HCT116 (cell line): ENCODE measurements at regions not wholly inside any gene's neighbourhood (a gene's known extent, or its start where the extent isn't known, plus 50 kb on each side); places are given as distances from the start of the nearest gene placed in this dataset.

Source experiments
- ATAC-seq: fragments of 200-7000 bp; cut with Tn5 transposase; 2 replicates; pipeline ENCODE4 v1.9.1; 2020; ENCODE audit warnings: mild to moderate bottlenecking, moderate library complexity
- BruUV-seq: library from RNA; stranded (reverse); fragments of 400-500 nt; replicated peaks from 2 replicates; lab custom pipeline; 2021; lab: Mats Ljungman, UMichigan
- CTCF ChIA-PET: fragments of 300-600 bp; sonication (Branson Sonifier 250); formaldehyde crosslinking; loops from one replicate; lab custom pipeline; 2021; ENCODE audit warnings: antibody characterized with exemption; lab: Charles Lee
- POLR2A ChIA-PET: fragments of 300-600, 350-600 bp; sonication (Branson Sonifier 250); formaldehyde crosslinking; loops from one replicate; lab custom pipeline; 2021; ENCODE audit warnings: antibody characterized with exemption; lab: Charles Lee
- RAD21 ChIA-PET, 2 experiments: fragments of 300-600 bp; sonication (Branson Sonifier 250); formaldehyde crosslinking; loops; one replicate each; lab custom pipeline; 2023; ENCODE audit warnings: low total read pairs in 2 of 2; ENCODE audit not compliant: uncharacterized antibody in 2 of 2, unreplicated experiment in 2 of 2, low non-redundant PET in 1 of 2; lab: Charles Lee
- DNase-seq: peaks from one replicate; pipeline ENCODE4 v3.0.0-alpha.2; 2010; ENCODE audit warnings: low read depth, low spot score
- H2AFZ ChIP-seq: fragments of 200-600 bp; shearing (Covaris generic), sonication (generic); 2 replicates; pipeline ENCODE4 v1.6.1; 2017; ENCODE audit warnings: low read depth, mixed run types, mixed read lengths, antibody characterized with exemption, low read length; ENCODE audit not compliant: poor library complexity, severe bottlenecking
- H3K27ac ChIP-seq: 2 replicates; pipeline ENCODE4 v1.5.1; 2012; ENCODE audit warnings: low read depth, low read length
- H3K27me3 ChIP-seq: fragments of 200-600 bp; sonication (generic); 2 replicates; pipeline ENCODE4 v1.6.1; 2016; ENCODE audit warnings: mixed run types, low read length, mixed read lengths; ENCODE audit not compliant: insufficient read depth
- H3K36me3 ChIP-seq, 2 experiments: fragments of 200-500 bp in 1 of 2; fragments of 200-600 bp in 1 of 2; sonication (Bioruptor generic) in 1 of 2; sonication (generic) in 1 of 2; 2 replicates each; pipeline versions ENCODE4 v1.5.1 to v1.6.1; 2014 to 2016; ENCODE audit warnings: low read length in 2 of 2, inconsistent platforms in 1 of 2, mixed read lengths in 1 of 2, mixed run types in 1 of 2; ENCODE audit not compliant: insufficient read depth in 2 of 2, control insufficient read depth in 1 of 2
- H3K4me1 ChIP-seq, 2 experiments: fragments of 200-600 bp in 1 of 2; sonication (generic) in 1 of 2; 2 replicates each; pipeline versions ENCODE4 v1.5.1 to v1.6.1; 2012 to 2017; ENCODE audit warnings: low read length in 2 of 2, inconsistent platforms in 1 of 2, mild to moderate bottlenecking in 1 of 2, mixed read lengths in 1 of 2, mixed run types in 1 of 2, moderate library complexity in 1 of 2; ENCODE audit not compliant: insufficient read depth in 2 of 2, control insufficient read depth in 1 of 2
- H3K4me2 ChIP-seq: fragments of 200-600 bp; sonication (generic); 2 replicates; pipeline ENCODE4 v1.6.1; 2017; ENCODE audit warnings: mixed run types, low read length, mixed read lengths
- H3K4me3 ChIP-seq, 2 experiments: fragments of 200-600 bp in 1 of 2; sonication (generic) in 1 of 2; replicated peaks in 1 of 2; 2 replicates each; pipeline ENCODE4 v1.5.1; 2011 to 2016; ENCODE audit warnings: low read length in 2 of 2, control low read depth in 1 of 2, low read depth in 1 of 2, mild to moderate bottlenecking in 1 of 2, mixed read lengths in 1 of 2, mixed run types in 1 of 2
- H3K79me2 ChIP-seq: fragments of 200-600 bp; sonication (generic); 2 replicates; pipeline ENCODE4 v1.6.1; 2017; ENCODE audit warnings: mild to moderate bottlenecking, mixed run types, low read length, moderate library complexity, mixed read lengths; ENCODE audit not compliant: insufficient read depth
- H3K9ac ChIP-seq: fragments of 200-600 bp; sonication (generic); 2 replicates; pipeline ENCODE4 v1.6.1; 2016; ENCODE audit warnings: low read length, mixed read lengths
- H3K9me2 ChIP-seq: fragments of 200-600 bp; sonication (generic), shearing (Covaris generic); 2 replicates; pipeline ENCODE4 v1.6.1; 2017; ENCODE audit warnings: mixed run types, mild to moderate bottlenecking, moderate library complexity; ENCODE audit not compliant: insufficient read depth
- H3K9me3 ChIP-seq, 2 experiments: fragments of 200-500 bp in 1 of 2; fragments of 200-600 bp in 1 of 2; sonication (Bioruptor generic) in 1 of 2; sonication (generic) in 1 of 2; 2 replicates each; pipeline ENCODE4 v1.6.1; 2014 to 2017; ENCODE audit warnings: low read length in 2 of 2, mixed read lengths in 2 of 2, inconsistent platforms in 1 of 2, low read depth in 1 of 2, mild to moderate bottlenecking in 1 of 2, mixed run types in 1 of 2, moderate library complexity in 1 of 2; ENCODE audit not compliant: control insufficient read depth in 1 of 2, insufficient read depth in 1 of 2
- H4K20me1 ChIP-seq: fragments of 200-600 bp; sonication (generic), shearing (Covaris generic); 2 replicates; pipeline ENCODE4 v1.6.1; 2017; ENCODE audit warnings: mixed run types, mild to moderate bottlenecking, moderate library complexity; ENCODE audit not compliant: insufficient read depth
- ATF3 ChIP-seq: IDR thresholded peaks from 2 replicates; pipeline ENCODE4 v1.6.1; 2012
- CEBPB ChIP-seq: IDR thresholded peaks from 2 replicates; pipeline ENCODE4 v1.6.1; 2012; ENCODE audit warnings: low read depth
- CTCF ChIP-seq, 3 experiments: fragments of 200-600 bp in 1 of 3; sonication (generic) in 1 of 3; IDR thresholded peaks in 2 of 3; conservative IDR thresholded peaks in 1 of 3; 2 replicates each; pipeline ENCODE4 v1.5.1; 2012 to 2017; ENCODE audit warnings: low read depth in 2 of 3, low read length in 2 of 3, antibody characterized with exemption in 1 of 3, borderline replicate concordance in 1 of 3, control low read depth in 1 of 3, mild to moderate bottlenecking in 1 of 3, mixed read lengths in 1 of 3, mixed run types in 1 of 3, moderate library complexity in 1 of 3; ENCODE audit not compliant: insufficient read depth in 1 of 3
- ELF1 ChIP-seq: IDR thresholded peaks from 2 replicates; pipeline ENCODE4 v1.6.1; 2012; ENCODE audit warnings: low read depth, borderline replicate concordance
- EZH2 ChIP-seq: fragments of 200-600 bp; sonication (generic); IDR thresholded peaks from 2 replicates; pipeline ENCODE4 v1.6.1; 2017; ENCODE audit warnings: antibody characterized with exemption, mixed run types
- EZH2phosphoT487 ChIP-seq: fragments of 200-600 bp; IDR thresholded peaks from 2 replicates; pipeline ENCODE4 v1.6.1; 2018; ENCODE audit warnings: antibody characterized with exemption, borderline replicate concordance
- MAX ChIP-seq: IDR thresholded peaks from 2 replicates; pipeline ENCODE4 v1.6.1; 2012
- POLR2A ChIP-seq: IDR thresholded peaks from 2 replicates; pipeline ENCODE4 v1.7.0; 2011; ENCODE audit warnings: borderline replicate concordance; ENCODE audit not compliant: insufficient read depth, insufficient read length; ENCODE audit errors: extremely low read depth
- POLR2AphosphoS5 ChIP-seq: IDR thresholded peaks from 2 replicates; pipeline ENCODE4 v1.6.1; 2011; ENCODE audit warnings: mild to moderate bottlenecking, low read depth, low read length, moderate library complexity
- RAD21 ChIP-seq: IDR thresholded peaks from 2 replicates; pipeline ENCODE4 v1.6.1; 2012; ENCODE audit warnings: low read depth, mild to moderate bottlenecking
- REST ChIP-seq: IDR thresholded peaks from 2 replicates; pipeline ENCODE4 v1.6.1; 2012; ENCODE audit warnings: low read depth
- SIN3A ChIP-seq: IDR thresholded peaks from 2 replicates; pipeline ENCODE4 v1.6.1; 2012; ENCODE audit warnings: low read depth
- SP1 ChIP-seq: IDR thresholded peaks from 2 replicates; pipeline ENCODE4 v1.6.1; 2012; ENCODE audit warnings: low read depth
- TCF7L2 ChIP-seq: IDR thresholded peaks from 2 replicates; pipeline ENCODE4 v1.7.0; 2011; ENCODE audit warnings: borderline replicate concordance, inconsistent platforms; ENCODE audit not compliant: insufficient read depth, insufficient read length; ENCODE audit errors: extremely low read depth
- YY1 ChIP-seq: IDR thresholded peaks from 2 replicates; pipeline ENCODE4 v1.6.1; 2011; ENCODE audit warnings: low read length, low read depth, moderate library complexity, mild to moderate bottlenecking; ENCODE audit not compliant: insufficient replicate concordance; ENCODE audit errors: extremely low read depth
- ZFX ChIP-seq: fragments of 450-650 bp; IDR thresholded peaks from 2 replicates; pipeline ENCODE4 v1.6.1; 2017
- ZNF274 ChIP-seq: fragments of 200-500 bp; sonication (Bioruptor generic); IDR thresholded peaks from 2 replicates; pipeline ENCODE4 v1.6.1; 2014; ENCODE audit warnings: mild to moderate bottlenecking, low read depth, low read length, inconsistent platforms
- intact Hi-C: fragments of 100-400 bp; cut with micrococcal nuclease; formaldehyde crosslinking; loops from 2 replicates; pipeline ENCODE4 v1.10.0; 2022

GRCh38 chr13:82275644-82276043 is 1606.6 kb downstream of the SLITRK1 start:
- Histone ChIP-seq H2AFZ (no peak overlapping the region), H3K27ac (no peak overlapping the region), H3K9ac (no peak overlapping the region), H3K4me3 (no peak overlapping the region), H3K4me2 (no peak overlapping the region), H3K9me3 (no peaks in the 10 kb centered on the region; a peak in 1 of 4 replicates), H3K4me1 (no peaks in the 10 kb centered on the region), H3K9me2 (no peaks in the 10 kb centered on the region), H3K79me2 (no peaks in the 10 kb centered on the region), H3K27me3 (no peaks in the 10 kb centered on the region), H3K36me3 (no peaks in the 10 kb centered on the region), H4K20me1 (no peaks in the 10 kb centered on the region)
- CTCF ChIA-PET, result no interaction called here
- POLR2A ChIA-PET, result no interaction called here
- no peak for TF ChIP-seq MAX
- TF ChIP-seq CTCF (IDR thresholded peaks at IDR 0.05 in 2 of 3, conservative IDR thresholded peaks at IDR 0.05 in 1 of 3; ENCODE audit: borderline replicate concordance in 1 of 3, insufficient read depth in 1 of 3, low read depth in 2 of 3, low read length in 2 of 3), result no peak
- TF ChIP-seq RAD21, result no peak
- no peak for TF ChIP-seq ZNF274
- no peak for TF ChIP-seq ATF3
- TF ChIP-seq POLR2AphosphoS5, result no peak
- no peak for TF ChIP-seq SP1
- TF ChIP-seq ELF1, result no peak
- TF ChIP-seq EZH2phosphoT487, result no peak
- no peak for TF ChIP-seq POLR2A
- no peak for TF ChIP-seq REST
- TF ChIP-seq YY1, result no peak
- TF ChIP-seq SIN3A, result no peak
- no peak for TF ChIP-seq EZH2
- no peak for TF ChIP-seq CEBPB
- no peak for TF ChIP-seq ZFX
- TF ChIP-seq TCF7L2, result no peak
- DNase-seq (no peak), ATAC-seq (no peak)
- RAD21 ChIA-PET, result no interaction called here
- intact Hi-C loops, result no loop called here
- no TSS peak for BruUV-seq
